HG03342 (cell line): ENCODE measurements at regions not wholly inside any gene's neighbourhood (a gene's known extent, or its start where the extent isn't known, plus 50 kb on each side); places are given as distances from the start of the nearest gene placed in this dataset.
A peak's percentile ranks its signal among the peaks of the same experiment; 100 is the strongest.

Experiments used
- ATAC-seq: cut with Tn5 transposase; IDR thresholded peaks from one replicate; pipeline ENCODE4 v1.9.1; 2021; ENCODE audit warnings: mild to moderate bottlenecking, moderate library complexity; ENCODE audit not compliant: unreplicated experiment

- no peak for ATAC-seq
Observed at GRCh38 chr3:113051787-113052186, 61.0 kb downstream of the GTPBP8 start.

GRCh38 chr3:113053169-113053568 is 62.4 kb downstream of the GTPBP8 start:
- ATAC-seq = no peak

DNA sequence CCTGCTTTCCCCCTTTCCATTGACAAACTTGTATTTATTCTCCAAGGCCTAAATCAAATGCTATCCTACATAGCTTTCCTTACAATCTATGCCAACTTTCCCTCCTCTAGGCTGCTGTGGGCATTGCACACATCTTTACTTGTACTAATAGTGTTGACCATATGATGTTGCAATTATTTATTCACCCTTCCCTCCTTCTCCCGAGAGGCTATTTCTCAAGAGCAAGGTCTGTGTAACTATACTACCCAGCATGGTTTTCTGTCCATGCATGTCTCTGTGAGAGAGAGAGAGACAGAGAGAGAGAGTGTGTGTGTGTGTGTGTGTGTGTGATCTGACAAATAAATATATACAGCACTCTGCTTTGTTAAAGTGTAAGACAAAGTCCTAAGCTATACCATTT is 63.8 kb downstream of the GTPBP8 start:
- no peak for ATAC-seq

DNA sequence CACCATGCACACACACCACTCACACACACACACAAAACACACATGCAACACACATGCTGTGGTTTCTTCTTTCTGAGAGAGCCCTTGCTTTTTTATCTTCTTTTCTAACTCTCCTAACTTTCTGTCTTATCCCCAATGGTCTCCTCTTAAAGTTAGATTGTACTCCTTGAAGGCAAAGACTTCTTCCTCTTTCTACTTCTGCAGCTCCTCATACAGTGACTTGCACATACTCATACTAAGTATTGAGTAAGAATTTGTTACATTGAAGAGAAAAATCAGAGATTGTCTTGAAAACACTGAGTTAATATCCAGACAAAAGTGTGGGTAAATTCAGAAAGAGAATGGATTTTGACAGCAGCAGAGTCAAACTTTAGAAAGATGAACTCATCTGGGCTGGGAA is 64.4 kb downstream of the GTPBP8 start:
- no peak for ATAC-seq

GRCh38 chr3:113055961-113056360 is 65.2 kb downstream of the GTPBP8 start:
- ATAC-seq = no peak

GRCh38 chr3:113057117-113057516 is 66.3 kb downstream of the GTPBP8 start:
- peak; percentile 90 for ATAC-seq

GRCh38 chr3:113058188-113058587 is 67.4 kb downstream of the GTPBP8 start:
- ATAC-seq = no peak

DNA sequence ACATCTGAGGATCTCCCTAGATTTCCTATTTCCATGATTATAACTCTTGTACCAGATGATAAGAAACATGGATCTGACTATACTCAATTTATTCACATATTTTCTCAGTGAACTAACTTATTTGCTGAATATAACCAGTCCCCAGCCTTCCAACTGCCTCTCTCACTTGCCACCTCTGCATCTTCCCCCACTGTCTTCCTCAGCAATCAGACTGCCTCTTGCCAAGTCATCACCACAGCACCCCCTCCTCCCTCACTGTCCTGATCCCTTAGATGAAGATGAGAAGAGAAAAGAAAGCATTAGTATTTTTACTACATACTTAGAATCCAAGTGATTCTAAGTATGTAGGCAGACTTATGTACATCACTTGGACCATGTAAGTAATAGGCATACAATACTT is 71.9 kb downstream of the GTPBP8 start:
- no peak for ATAC-seq

GRCh38 chr3:113063126-113063894 is 72.5 kb downstream of the GTPBP8 start:
- no peak for ATAC-seq

GRCh38 chr3:113064183-113064582 is 73.4 kb downstream of the GTPBP8 start:
- ATAC-seq = no peak

DNA sequence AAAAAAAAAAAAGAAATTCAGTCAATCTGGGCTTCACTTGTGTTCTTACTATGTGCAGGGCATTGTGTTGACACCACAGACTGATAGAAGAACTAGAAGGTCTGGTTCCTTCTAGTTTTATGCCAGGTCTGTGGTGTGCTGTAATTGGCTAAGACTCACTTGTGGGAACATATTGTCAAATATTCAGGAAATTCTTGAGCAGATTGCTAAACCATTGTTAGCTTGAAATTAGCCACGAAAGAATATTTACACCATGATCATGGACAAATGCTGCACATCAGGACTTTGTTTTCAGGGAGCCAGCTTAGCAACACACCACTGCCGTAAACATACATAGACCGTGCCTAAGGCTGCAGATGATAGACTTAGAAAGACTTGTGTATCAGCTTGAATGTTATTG is 74.6 kb downstream of the GTPBP8 start:
- ATAC-seq = no peak

DNA sequence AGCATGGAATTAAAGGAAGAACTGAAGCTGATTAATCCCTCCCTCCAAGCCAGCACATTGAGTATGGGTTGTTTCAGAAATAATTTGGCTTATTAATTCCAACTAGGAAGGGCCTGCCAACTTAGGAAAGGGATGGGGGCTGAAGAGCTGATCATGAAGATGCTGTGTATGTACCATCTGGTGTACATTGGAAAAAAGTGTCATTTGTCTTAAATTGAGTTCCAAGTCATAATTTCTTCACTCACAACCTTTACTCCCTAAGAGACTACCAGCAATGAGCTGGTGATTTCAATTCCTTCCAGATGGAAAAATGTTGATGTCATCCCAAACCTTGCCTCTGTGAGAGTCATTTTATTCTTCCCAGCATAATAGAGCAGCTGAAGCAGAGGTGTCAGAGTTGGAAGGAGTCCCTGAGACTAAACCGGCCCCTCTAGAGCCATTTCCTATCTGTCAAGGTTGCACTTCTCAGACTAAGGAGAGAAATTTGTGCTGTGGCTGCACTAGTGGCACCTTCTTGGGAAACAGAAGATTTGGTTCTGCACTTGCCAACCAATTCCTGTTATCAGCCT is 79.4 kb downstream of the GTPBP8 start:
- no peak for ATAC-seq

DNA sequence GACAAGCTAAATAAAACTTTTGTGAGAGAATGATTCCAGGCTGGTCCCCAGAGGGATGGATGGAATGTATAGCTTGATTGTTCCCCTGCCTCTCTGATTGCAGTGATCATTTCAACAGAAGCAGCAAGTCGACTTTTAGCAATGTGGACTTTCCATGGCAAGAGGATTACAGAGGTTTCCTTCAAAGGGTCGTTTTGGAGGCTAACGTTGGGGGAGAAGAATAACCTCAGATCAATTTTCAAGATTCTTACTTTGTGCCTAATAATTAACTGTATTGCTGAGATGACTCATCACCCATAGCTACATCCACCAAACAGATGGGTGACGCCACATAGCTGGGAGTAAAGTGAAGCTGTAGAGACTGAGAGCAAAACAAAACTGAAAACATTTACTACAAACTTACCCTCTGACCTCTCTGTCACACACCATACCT is 79.9 kb downstream of the GTPBP8 start:
- ATAC-seq = peak; percentile 99

DNA sequence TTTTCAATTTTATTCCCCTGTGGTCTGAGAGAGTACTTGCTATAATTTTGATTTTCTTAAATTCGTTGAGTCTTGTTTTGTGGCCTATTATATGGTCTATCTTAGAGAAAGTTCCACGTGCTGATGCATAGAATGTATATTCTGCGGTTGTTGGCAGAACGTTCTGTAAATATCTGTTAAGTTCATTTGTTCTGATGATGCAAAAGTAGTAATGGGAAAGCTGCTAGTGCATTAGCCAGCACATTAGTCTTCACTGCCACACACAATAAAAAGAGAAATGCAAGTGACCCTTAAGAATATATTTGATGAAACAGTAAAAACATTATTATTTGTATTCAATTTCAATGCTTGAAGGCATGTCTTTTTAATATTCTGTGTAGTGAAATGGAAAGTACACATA is 84.8 kb downstream of the GTPBP8 start:
- ATAC-seq = no peak

- ATAC-seq = peak; percentile 95
Observed at GRCh38 chr3:113079218-113079961, 88.6 kb downstream of the GTPBP8 start.

DNA sequence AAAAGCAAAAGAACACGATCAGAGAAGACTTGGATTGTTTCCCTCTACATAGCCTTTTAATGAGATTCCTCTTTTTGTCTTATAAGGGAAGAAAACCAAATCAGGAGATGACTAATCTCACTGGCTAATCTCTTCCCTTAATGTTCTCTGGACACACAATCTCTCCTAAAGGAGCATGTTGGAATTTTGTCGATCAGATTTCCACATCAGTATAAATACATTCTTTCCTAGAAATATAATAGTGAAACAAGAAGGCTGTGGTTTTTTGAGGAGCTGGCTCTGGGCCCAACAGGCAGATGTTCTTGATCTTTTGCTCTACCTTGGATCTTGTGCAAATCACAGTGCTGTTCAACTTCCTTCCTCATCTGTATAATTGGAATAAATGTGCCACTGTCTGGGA is 94.0 kb downstream of the GTPBP8 start:
- ATAC-seq = no peak

GRCh38 chr3:113086560-113087461 is 96.0 kb downstream of the GTPBP8 start:
- no peak for ATAC-seq

GRCh38 chr3:113088616-113089015 is 97.8 kb downstream of the GTPBP8 start:
- no peak for ATAC-seq

- ATAC-seq = no peak
Observed at GRCh38 chr3:113091417-113091816, 100.6 kb downstream of the GTPBP8 start.

- ATAC-seq = no peak
Observed at GRCh38 chr3:113092746-113093145, 102.0 kb downstream of the GTPBP8 start.
